HG03039 (cell line): ENCODE measurements at regions not wholly inside any gene's neighbourhood (a gene's known extent, or its start where the extent isn't known, plus 50 kb on each side); places are given as distances from the start of the nearest gene placed in this dataset.
"Not testable (repeated sequence)": the region's sequence is repeated elsewhere in the genome, so short reads cannot be mapped to it uniquely, and the experiment has no call there.

Experiments
- ATAC-seq: cut with Tn5 transposase; IDR thresholded peaks from one replicate; pipeline ENCODE4 v1.9.1; 2021; ENCODE audit warnings: mild to moderate bottlenecking, moderate library complexity; ENCODE audit not compliant: unreplicated experiment

GRCh38 chr12:72839696-72840095, 567.5 kb downstream of the TRHDE start:
- ATAC-seq: no peak

- no peak for ATAC-seq
These were observed 591.5 kb downstream of the TRHDE start for GRCh38 chr12:72863671-72864070.

- ATAC-seq: no peak
These were observed 593.8 kb downstream of the TRHDE start for GRCh38 chr12:72865921-72866320.

DNA sequence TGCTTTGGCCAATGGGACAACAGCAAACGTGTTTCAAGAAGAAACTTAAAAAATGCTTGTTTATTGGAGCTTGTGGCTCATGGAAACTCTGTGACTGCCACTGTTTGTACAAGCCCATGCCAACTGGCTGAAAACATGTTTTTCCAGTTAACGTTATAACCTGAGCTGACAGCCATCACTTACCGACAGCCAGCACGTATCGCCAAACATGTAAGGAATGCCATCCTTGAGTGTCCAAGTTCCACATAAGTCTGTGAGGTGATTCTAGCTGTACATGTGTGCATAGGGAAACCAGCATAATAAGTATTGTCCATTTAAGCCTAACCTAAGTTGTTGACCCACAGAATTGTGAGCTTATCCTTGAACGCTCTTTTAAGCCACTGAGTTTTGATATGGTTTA, 596.9 kb downstream of the TRHDE start:
- no peak for ATAC-seq

GRCh38 chr12:72872238-72872887, 600.2 kb downstream of the TRHDE start:
- no peak for ATAC-seq

DNA sequence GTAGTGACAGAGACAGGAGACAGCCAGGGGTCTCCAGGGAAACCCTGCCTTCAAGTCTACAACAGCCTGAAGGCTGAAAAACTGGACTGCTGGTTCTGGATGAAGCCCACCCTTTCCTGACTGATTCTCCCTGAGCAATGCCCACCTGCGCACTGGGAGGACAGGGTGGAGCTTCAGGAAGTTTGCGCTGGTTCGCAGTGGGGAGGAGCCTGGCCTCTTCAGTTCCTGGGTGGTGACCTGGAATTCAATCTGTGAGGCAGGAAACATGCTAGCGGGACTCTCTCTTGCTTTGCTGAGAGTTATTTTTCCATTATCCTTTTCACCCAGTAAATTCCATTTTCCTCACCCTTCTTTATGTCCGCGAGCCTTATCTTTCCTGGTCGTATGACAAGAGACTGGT, 600.8 kb downstream of the TRHDE start:
- no peak for ATAC-seq

DNA sequence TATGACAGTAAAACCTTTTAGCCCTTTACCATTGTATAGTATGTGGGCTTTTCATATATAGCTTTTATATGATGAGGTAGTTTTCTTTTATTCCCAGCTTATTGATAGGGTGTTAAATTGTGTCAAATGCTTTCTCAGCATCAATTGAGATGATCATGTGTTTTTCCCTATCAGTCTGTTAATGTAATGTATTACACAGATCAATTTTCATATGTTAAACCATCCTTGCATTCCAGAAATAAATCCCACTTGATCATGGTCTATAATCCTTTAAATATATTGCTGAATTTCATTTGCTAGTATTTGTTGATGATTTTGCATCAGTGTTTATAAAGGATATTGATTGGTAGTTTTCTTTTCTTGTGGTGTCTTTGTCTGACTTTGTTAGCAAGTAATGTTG, 603.9 kb downstream of the TRHDE start:
- ATAC-seq: no peak

- ATAC-seq: no peak
These were observed 616.5 kb downstream of the TRHDE start for GRCh38 chr12:72888693-72889092.

DNA sequence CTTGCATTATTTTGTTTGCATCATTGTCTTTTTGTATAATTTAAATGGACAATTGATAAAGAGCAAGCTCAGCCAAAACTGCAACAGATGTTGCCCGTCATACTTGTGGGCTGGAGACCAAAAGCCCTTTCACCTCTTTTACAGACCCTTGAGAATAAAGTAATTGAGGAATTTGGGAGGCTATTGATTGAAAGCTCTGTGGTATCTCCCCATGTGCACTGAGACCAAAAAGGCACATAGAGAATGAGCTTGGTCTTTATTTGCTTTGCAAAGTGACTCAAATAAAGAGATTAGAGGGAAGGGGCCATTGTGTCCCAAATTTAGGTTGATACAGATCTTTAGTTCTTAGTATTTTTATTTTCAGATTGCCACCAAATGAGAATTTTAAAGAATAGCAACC, 617.6 kb downstream of the TRHDE start:
- ATAC-seq: no peak

GRCh38 chr12:72901685-72902084, 629.5 kb downstream of the TRHDE start:
- ATAC-seq: no peak

DNA sequence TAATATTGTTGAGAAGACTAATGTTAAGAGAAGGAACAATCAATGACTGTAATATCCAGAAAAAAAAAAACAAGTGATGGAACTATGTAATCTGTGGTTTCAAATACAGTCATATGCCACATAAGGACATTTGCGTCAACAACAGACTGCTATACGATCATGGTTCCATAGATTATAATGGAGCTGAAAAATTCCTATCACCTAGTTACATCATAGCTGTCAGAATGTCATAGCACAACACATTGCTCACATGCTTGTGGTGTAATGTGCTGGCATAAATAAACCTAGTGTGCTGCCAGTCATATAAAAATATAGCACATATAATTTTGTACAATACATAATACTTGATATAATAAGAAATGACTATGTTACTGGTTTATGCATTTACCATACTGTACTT, 653.5 kb downstream of the TRHDE start:
- no peak for ATAC-seq

DNA sequence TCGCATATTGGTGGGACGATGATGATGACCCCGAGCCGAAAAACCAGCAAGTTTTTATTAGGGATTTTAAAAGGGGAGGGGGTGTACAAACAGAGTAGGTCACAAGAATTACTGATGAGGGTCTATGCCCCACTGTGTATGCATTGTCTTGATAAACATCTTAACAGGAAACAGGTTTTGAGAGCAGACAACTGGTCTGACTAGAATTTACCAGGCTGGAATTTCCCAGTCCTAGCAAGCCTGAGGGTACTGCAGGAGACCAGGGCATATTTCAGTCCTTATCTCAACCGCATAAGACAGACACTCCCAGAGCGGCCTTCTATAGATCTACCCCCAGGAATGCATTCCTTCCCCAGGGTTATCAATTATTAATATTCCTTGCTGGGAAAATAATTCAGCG, 659.7 kb downstream of the TRHDE start:
- not testable (repeated sequence) for ATAC-seq

GRCh38 chr12:72937486-72937885, 665.3 kb downstream of the TRHDE start:
- ATAC-seq: no peak

GRCh38 chr12:72957454-72957853, 685.3 kb downstream of the TRHDE start:
- no peak for ATAC-seq

DNA sequence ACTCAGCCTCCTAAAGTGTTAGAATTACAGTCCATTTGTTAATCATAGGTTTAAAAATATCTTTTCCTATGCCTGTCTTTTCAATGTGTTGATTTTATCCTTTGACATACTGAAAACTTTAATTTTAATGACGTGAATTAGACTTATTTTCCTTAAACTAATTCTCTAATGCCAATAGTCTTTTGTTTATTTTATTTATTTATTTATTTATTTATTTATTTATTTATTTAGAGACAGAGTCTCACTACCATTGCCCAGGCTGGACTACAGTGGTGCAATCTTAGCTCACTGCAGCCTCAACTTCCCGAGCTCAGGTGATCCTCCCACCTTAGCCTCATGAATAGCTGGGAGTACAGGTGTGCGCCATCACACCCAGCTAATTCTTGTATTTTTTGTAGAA, 694.5 kb downstream of the TRHDE start:
- ATAC-seq: no peak

- no peak for ATAC-seq
These were observed 702.9 kb downstream of the TRHDE start for GRCh38 chr12:72974954-72975555.

- no peak for ATAC-seq
These were observed 706.8 kb downstream of the TRHDE start for GRCh38 chr12:72978999-72979398.

DNA sequence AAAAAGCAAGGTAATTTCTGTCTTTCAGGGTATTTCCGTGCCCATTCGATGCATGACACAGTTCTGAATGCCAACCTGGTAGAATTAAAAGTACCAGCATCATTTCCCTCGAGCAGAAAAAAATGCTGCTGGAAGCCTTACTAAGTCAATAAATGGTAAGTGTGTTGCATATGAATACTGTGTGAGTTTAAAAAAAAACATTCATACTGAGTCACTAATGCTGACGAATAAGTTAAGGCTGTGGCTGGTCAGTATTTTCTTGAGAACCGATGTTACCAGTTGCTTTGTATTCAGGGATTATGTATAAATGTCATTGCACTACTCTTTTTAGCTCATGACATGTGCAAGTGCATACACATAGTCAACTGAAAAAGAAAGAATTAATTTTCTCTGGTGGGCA, 710.2 kb downstream of the TRHDE start:
- ATAC-seq: no peak

- no peak for ATAC-seq
These were observed 714.8 kb downstream of the TRHDE start for GRCh38 chr12:72986963-72987362.

DNA sequence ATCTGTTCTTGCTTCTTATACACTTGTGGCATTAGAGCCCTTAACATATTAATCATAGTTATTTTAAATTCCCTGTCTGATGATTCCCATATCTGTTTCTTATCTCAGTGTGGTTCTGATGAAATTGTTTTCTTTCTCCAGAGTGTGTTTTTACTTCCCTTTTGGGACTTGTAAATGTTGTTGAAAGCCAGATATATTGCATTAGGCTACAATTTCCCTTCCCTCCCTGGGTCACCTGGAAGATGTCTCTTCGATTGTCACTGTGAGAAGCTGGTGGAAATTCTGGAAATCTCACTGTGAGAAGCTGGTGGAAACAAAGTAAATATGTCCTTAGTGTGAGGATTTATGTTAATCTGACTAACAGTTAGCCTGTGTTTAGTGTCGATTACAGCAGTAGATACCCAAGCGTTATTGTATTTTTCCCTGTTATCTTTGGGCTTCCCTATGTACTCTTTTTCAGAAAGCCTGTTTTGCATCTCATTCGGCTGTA, 717.3 kb downstream of the TRHDE start:
- ATAC-seq: no peak

GRCh38 chr12:72995029-72995428, 722.9 kb downstream of the TRHDE start:
- not testable (repeated sequence) for ATAC-seq

DNA sequence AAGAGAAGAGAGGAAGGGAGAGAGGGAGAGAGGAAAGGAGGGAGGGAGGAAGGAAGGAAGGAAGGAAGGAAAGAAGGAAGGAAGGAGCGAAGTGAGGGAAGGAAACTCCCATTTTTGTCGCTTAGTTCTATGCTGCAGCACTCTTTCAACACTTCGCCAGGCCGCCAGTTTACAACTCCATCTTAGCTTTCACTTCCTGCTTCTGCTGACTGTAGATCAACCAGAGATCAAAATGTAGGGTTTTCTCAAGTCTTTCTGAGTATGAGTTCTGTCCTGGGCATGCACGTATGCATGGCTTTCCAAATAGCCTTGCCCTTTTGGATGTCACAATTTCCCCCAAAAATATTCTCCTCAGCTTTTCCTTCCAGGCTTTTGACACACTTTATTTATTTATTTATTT, 723.4 kb downstream of the TRHDE start:
- no peak for ATAC-seq

GRCh38 chr12:73001806-73002205, 729.6 kb downstream of the TRHDE start:
- not testable (repeated sequence) for ATAC-seq
